SK-N-SH (cell line): ENCODE measurements at regions not wholly inside any gene's neighbourhood (a gene's known extent, or its start where the extent isn't known, plus 50 kb on each side); places are given as distances from the start of the nearest gene placed in this dataset.

Experiments used
- CTCF ChIA-PET: fragments of 300-600, 350-600 bp; formaldehyde crosslinking; extraction: SDS; loops from one replicate; lab custom pipeline; 2021; lab: Yijun Ruan, JAX
- POLR2A ChIA-PET: fragments of 350-600 bp; sonication (Branson Sonifier 250); formaldehyde crosslinking; extraction: SDS; loops from one replicate; lab custom pipeline; 2020; ENCODE audit warnings: antibody characterized with exemption, inconsistent platforms; lab: Yijun Ruan, JAX
- DNase-seq: peaks from one replicate; pipeline ENCODE4 v3.0.0; 2012
- H2AFZ ChIP-seq: fragments of 200-600 bp; sonication (generic); 2 replicates; pipeline ENCODE4 v1.8.1; 2016; ENCODE audit warnings: antibody characterized with exemption, mild to moderate bottlenecking, low read depth
- H3F3A ChIP-seq: fragments of 200-600 bp; sonication (generic); replicated peaks from 2 replicates; pipeline ENCODE3; 2016; ENCODE audit warnings: antibody characterized with exemption, mild to moderate bottlenecking; ENCODE audit not compliant: insufficient read depth
- H3K27ac ChIP-seq, 2 experiments: fragments of 200-500 bp in 1 of 2; fragments of 200-600 bp in 1 of 2; sonication (Bioruptor generic) in 1 of 2; sonication (generic), shearing (Covaris generic) in 1 of 2; 2 replicates each; pipeline versions ENCODE4 v1.5.1 to v1.6.1; 2014 to 2016; ENCODE audit warnings: low read depth in 2 of 2, inconsistent platforms in 1 of 2, low read length in 1 of 2, mild to moderate bottlenecking in 1 of 2, mixed read lengths in 1 of 2
- H3K27me3 ChIP-seq: fragments of 200-600 bp; sonication (generic), shearing (Covaris generic); 2 replicates; pipeline ENCODE4 v1.6.1; 2016; ENCODE audit warnings: mixed run types; ENCODE audit not compliant: insufficient read depth
- H3K36me3 ChIP-seq, 2 experiments: fragments of 200-500 bp in 1 of 2; fragments of 200-600 bp in 1 of 2; sonication (Bioruptor generic) in 1 of 2; sonication (generic) in 1 of 2; replicated peaks in 1 of 2; 2 replicates each; pipeline versions ENCODE3 to v1.5.1; 2014 to 2016; ENCODE audit warnings: low read length in 1 of 2, mild to moderate bottlenecking in 1 of 2; ENCODE audit not compliant: insufficient read depth in 2 of 2, control insufficient read depth in 1 of 2
- H3K4me1 ChIP-seq, 2 experiments: fragments of 200-500 bp in 1 of 2; fragments of 200-600 bp in 1 of 2; sonication (Bioruptor generic) in 1 of 2; sonication (generic), shearing (Covaris generic) in 1 of 2; 2 replicates each; pipeline versions ENCODE4 v1.5.1 to v1.6.1; 2014 to 2016; ENCODE audit warnings: low read depth in 1 of 2, low read length in 1 of 2, mixed run types in 1 of 2; ENCODE audit not compliant: insufficient read depth in 2 of 2, control insufficient read depth in 1 of 2
- H3K4me2 ChIP-seq: fragments of 200-600 bp; sonication (generic), shearing (Covaris generic); 2 replicates; pipeline ENCODE4 v1.6.1; 2017; ENCODE audit warnings: mixed run types
- H3K4me3 ChIP-seq, 2 experiments: fragments of 200-500 bp in 1 of 2; fragments of 200-600 bp in 1 of 2; sonication (Bioruptor generic) in 1 of 2; sonication (generic), shearing (Covaris generic) in 1 of 2; 2 replicates each; pipeline versions ENCODE4 v1.5.1 to v1.8.1; 2014 to 2016; ENCODE audit warnings: low read depth in 2 of 2, inconsistent platforms in 1 of 2, low read length in 1 of 2, mild to moderate bottlenecking in 1 of 2, mixed read lengths in 1 of 2, moderate library complexity in 1 of 2
- H3K79me2 ChIP-seq: fragments of 200-600 bp; sonication (generic); 2 replicates; pipeline ENCODE4 v1.8.1; 2017; ENCODE audit warnings: mild to moderate bottlenecking; ENCODE audit not compliant: insufficient read depth
- H3K9ac ChIP-seq: fragments of 200-600 bp; sonication (generic); 2 replicates; pipeline ENCODE4 v1.6.1; 2017; ENCODE audit warnings: mixed run types
- H3K9me2 ChIP-seq: fragments of 200-600 bp; sonication (generic); 2 replicates; pipeline ENCODE4 v1.6.1; 2017; ENCODE audit warnings: mixed run types
- H3K9me3 ChIP-seq: fragments of 200-600 bp; sonication (generic); 2 replicates; pipeline ENCODE4 v1.6.1; 2017; ENCODE audit warnings: mixed run types, mild to moderate bottlenecking, moderate library complexity
- H4K20me1 ChIP-seq: fragments of 200-600 bp; sonication (generic); 2 replicates; pipeline ENCODE4 v1.6.1; 2017; ENCODE audit warnings: mild to moderate bottlenecking, mixed run types; ENCODE audit not compliant: insufficient read depth
- CHD2 ChIP-seq: fragments of 150-350 bp; IDR thresholded peaks from 2 replicates; pipeline ENCODE4 v1.6.1; 2018; ENCODE audit warnings: low read length; ENCODE audit not compliant: partially characterized antibody
- EP300 ChIP-seq, 2 experiments: IDR thresholded peaks; 2 replicates each; pipeline versions ENCODE4 v1.4.0 to v1.6.1; 2012; ENCODE audit warnings: borderline replicate concordance in 1 of 2, low read depth in 1 of 2, low read length in 1 of 2
- FOXJ3 ChIP-seq: sonication (generic); formaldehyde crosslinking; IDR thresholded peaks from 2 replicates; pipeline ENCODE4 v1.5.1; 2020; ENCODE audit warnings: mild to moderate bottlenecking, missing genetic modification reagents
- FOXM1 ChIP-seq: IDR thresholded peaks from 2 replicates; pipeline ENCODE4 v1.4.0; 2012; ENCODE audit warnings: low read depth, mild to moderate bottlenecking
- GABPA ChIP-seq: IDR thresholded peaks from 2 replicates; pipeline ENCODE4 v1.4.0; 2012; ENCODE audit warnings: low read depth, mild to moderate bottlenecking
- IRF3 ChIP-seq: fragments of 150-350 bp; IDR thresholded peaks from 2 replicates; pipeline ENCODE4 v1.6.1; 2016; ENCODE audit warnings: mild to moderate bottlenecking, low read depth, low read length
- JUND ChIP-seq: IDR thresholded peaks from 2 replicates; pipeline ENCODE4 v1.4.0; 2012
- MAX ChIP-seq: IDR thresholded peaks from 2 replicates; pipeline ENCODE4 v1.4.0; 2012; ENCODE audit warnings: low read depth
- MEF2A ChIP-seq: IDR thresholded peaks from 2 replicates; pipeline ENCODE4 v1.4.0; 2012; ENCODE audit warnings: low read depth, borderline replicate concordance
- MXI1 ChIP-seq: IDR thresholded peaks from 2 replicates; pipeline ENCODE4 v1.6.1; 2012; ENCODE audit warnings: mild to moderate bottlenecking, low read depth, low read length, improper control_type of control experiment
- PBX3 ChIP-seq: IDR thresholded peaks from 2 replicates; pipeline ENCODE4; 2012
- RAD21 ChIP-seq: IDR thresholded peaks from 2 replicates; pipeline ENCODE4 v1.6.1; 2012; ENCODE audit warnings: mild to moderate bottlenecking, low read length
- SMC3 ChIP-seq: IDR thresholded peaks from 2 replicates; pipeline ENCODE4 v1.6.1; 2012; ENCODE audit warnings: low read depth, low read length, improper control_type of control experiment
- TAF1 ChIP-seq: IDR thresholded peaks from 2 replicates; pipeline ENCODE4 v1.6.1; 2012; ENCODE audit warnings: low read depth, mild to moderate bottlenecking, low read length, moderate library complexity, borderline replicate concordance
- TEAD4 ChIP-seq: IDR thresholded peaks from 2 replicates; pipeline ENCODE4 v1.4.0; 2012; ENCODE audit warnings: mild to moderate bottlenecking, borderline replicate concordance; ENCODE audit not compliant: insufficient read depth
- USF1 ChIP-seq: IDR thresholded peaks from 2 replicates; pipeline ENCODE4 v1.4.0; 2012; ENCODE audit warnings: low read depth, borderline replicate concordance
- USF2 ChIP-seq: fragments of 150-350 bp; IDR thresholded peaks from 2 replicates; pipeline ENCODE4 v1.6.1; 2017; ENCODE audit warnings: antibody characterized with exemption, low read length, low read depth, borderline replicate concordance
- ZBTB33 ChIP-seq: IDR thresholded peaks from 2 replicates; pipeline ENCODE4 v1.4.0; 2012; ENCODE audit warnings: low read depth, borderline replicate concordance
- WGBS: methylation state at CpG from one replicate; pipeline ENCODE4 v1.1.6; 2017; ENCODE audit warnings: low lambda C conversion rate; 5-methylcytosine and 5-hydroxymethylcytosine counted together

- no peak for DNase-seq
- POLR2A ChIA-PET, result no interaction called here
- WGBS, result 21% methylated on average over 1 of the region's 1 CpG
- Histone ChIP-seq H3K79me2 (no peaks in the 10 kb centered on the region), H3K4me3 (no peak overlapping the region), H3K27me3 (no peaks in the 10 kb centered on the region; the same call in 1 of the 2 replicates), H3K9me2 (no peaks in the 10 kb centered on the region), H3K4me1 (no peaks in the 10 kb centered on the region), H3K9me3 (no peaks in the 10 kb centered on the region), H3K4me2 (no peak overlapping the region), H2AFZ (no peak overlapping the region), H4K20me1 (no peaks in the 10 kb centered on the region), H3K9ac (no peak overlapping the region), H3K27ac (no peak overlapping the region), H3K36me3 (no peaks in the 10 kb centered on the region), H3F3A (no peaks in the 10 kb centered on the region)
- TF ChIP-seq GABPA (no peak), EP300 (IDR thresholded peaks at IDR 0.05; ENCODE audit: borderline replicate concordance in 1 of 2, low read depth in 1 of 2, low read length in 1 of 2) (no peak), SMC3 (no peak), USF2 (no peak), ZBTB33 (no peak), MAX (no peak), IRF3 (no peak), TAF1 (no peak), TEAD4 (no peak), JUND (no peak), PBX3 (no peak)
- CTCF ChIA-PET, result no interaction called here
Observed at GRCh38 chr4:111989817-111990216, 155.4 kb upstream of the FAM241A start.

- no peaks in the 10 kb centered on the region for H3K9me3 ChIP-seq
- no peaks in the 10 kb centered on the region for H3K79me2 ChIP-seq
- H3K4me2 ChIP-seq, result no peak overlapping the region
- H3K9me2 ChIP-seq, result no peaks in the 10 kb centered on the region
- H3F3A ChIP-seq, result no peaks in the 10 kb centered on the region
- no peak for DNase-seq
- POLR2A ChIA-PET, result no interaction called here
- H3K27ac ChIP-seq, result no peak overlapping the region
- no peak overlapping the region for H3K4me3 ChIP-seq
- no peaks in the 10 kb centered on the region; the same call in 1 of the 2 replicates for H3K27me3 ChIP-seq
- H3K4me1 ChIP-seq, result no peaks in the 10 kb centered on the region
- no peak overlapping the region for H2AFZ ChIP-seq
- H3K9ac ChIP-seq, result no peak overlapping the region
- CTCF ChIA-PET, result no interaction called here
- no peaks in the 10 kb centered on the region for H3K36me3 ChIP-seq
- WGBS, result 8% methylated on average over 3 of the region's 3 CpGs
- H4K20me1 ChIP-seq, result no peaks in the 10 kb centered on the region
- TF ChIP-seq MXI1 (no peak), PBX3 (no peak), FOXJ3 (no peak), MEF2A (no peak), USF1 (no peak), RAD21 (no peak), FOXM1 (no peak), CHD2 (no peak)
Observed at GRCh38 chr4:111991163-111991562, 154.1 kb upstream of the FAM241A start.
